ENCODE measurements at regions not wholly inside any gene's neighbourhood (a gene's known extent, or its start where the extent isn't known, plus 50 kb on each side); places are given as distances from the start of the nearest gene placed in this dataset.

DNA sequence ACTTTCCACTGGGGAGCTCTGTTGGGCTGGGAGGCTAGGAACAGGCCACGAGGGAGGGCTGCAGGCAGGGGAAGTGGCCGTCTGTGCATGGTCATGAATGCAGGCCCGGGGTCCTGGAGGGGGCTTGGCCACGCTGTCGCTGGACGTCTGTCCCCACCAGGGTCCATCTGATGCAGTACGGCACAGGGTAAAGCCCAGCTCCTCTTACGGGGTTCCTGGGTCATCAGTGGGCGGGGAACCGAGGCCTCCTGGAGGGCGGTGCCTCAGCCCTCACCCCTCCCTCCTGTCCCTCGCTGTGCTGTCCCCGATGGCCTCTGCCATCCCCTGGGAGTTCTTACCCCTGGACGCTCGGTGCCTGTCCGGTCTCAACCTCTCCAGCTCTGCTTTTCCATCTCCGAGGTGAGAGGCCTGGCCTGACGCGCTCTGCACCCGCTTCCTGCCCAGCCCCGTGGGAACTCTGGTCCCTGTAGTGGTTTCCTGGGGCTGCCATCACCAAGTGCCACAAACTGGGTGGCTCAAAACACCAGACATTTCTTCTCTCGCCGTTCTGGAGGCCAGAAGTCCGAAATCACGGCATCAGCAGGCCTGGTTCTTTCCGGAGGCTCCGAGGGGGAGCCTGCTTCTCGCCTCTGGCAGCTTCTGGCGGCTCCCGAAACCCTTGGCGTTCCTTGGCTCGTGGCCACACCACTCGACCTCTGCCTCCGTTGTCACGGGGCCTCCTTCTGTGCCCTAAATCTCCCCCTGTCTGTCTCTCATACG is 182.8 kb downstream of the SEC14L1 start:
- Histone ChIP-seq H3K27me3 (replicated peaks in 1 of 4; ENCODE audit: control insufficient read depth in 3 of 4, extremely low read depth in 1 of 4, insufficient read depth in 3 of 4, low read length in 3 of 4) (no peaks in the 10 kb centered on the region), H4K5ac (ENCODE audit: insufficient read length, low read depth, low read length) (no peak overlapping the region), H2BK15ac (ENCODE audit: low read length) (no peak overlapping the region), H4K91ac (replicated peaks; ENCODE audit: insufficient read length, low read length) (no peak overlapping the region), H3K4me3 (ENCODE audit: extremely low read depth in 1 of 4, insufficient read depth in 2 of 4, low read depth in 3 of 4, low read length in 4 of 4) (no peak overlapping the region), H2AK5ac (ENCODE audit: low read depth, low read length) (peak overlapping the region; percentile 65; the same call in 1 of the 2 replicates), H3K9me3 (ENCODE audit: insufficient read depth in 2 of 2, low read depth in 1 of 2, low read length in 1 of 2) (no peaks in the 10 kb centered on the region), H2BK20ac (ENCODE audit: low read length) (no peak overlapping the region), H3K27ac (ENCODE audit: low read depth, low read length) (no peak overlapping the region), H3K4ac (replicated peaks; ENCODE audit: insufficient read length, low read depth, low read length) (no peak overlapping the region), H3K18ac (ENCODE audit: extremely low read depth, low read length) (no peak overlapping the region), H4K8ac (ENCODE audit: extremely low read depth, insufficient read depth, low read length) (no peak overlapping the region), H3K4me2 (ENCODE audit: insufficient read depth in 1 of 2, low read depth in 2 of 2, low read length in 2 of 2) (no peak overlapping the region), H4K20me1 (replicated peaks in 1 of 2; ENCODE audit: control insufficient read depth in 1 of 2, insufficient read depth in 2 of 2, low read length in 2 of 2) (peaks cover 0 to 3% of the 10 kb centered on the region in 2 experiments), H2BK120ac (replicated peaks; ENCODE audit: low read depth, low read length) (no peak overlapping the region), H2AFZ (ENCODE audit: low read length) (no peak overlapping the region), H3K23me2 (ENCODE audit: low read depth, low read length) (no peaks in the 10 kb centered on the region), H3K56ac (replicated peaks; ENCODE audit: insufficient read length, low read depth, low read length) (no peak overlapping the region), H2BK12ac (ENCODE audit: low read depth, low read length) (no peak overlapping the region), H3K14ac (ENCODE audit: insufficient read length) (no peak overlapping the region), H2BK5ac (ENCODE audit: low read depth, low read length) (peak overlapping the region; percentile 81; the same call in 1 of the 2 replicates), H3K4me1 (replicated peaks in 1 of 4; ENCODE audit: control insufficient read depth in 3 of 4, insufficient read depth in 4 of 4, low read length in 3 of 4) (peaks cover 0 to 24% (median 4%) of the 10 kb centered on the region in 4 experiments; a peak in 5 of 7 replicates), H3K23ac (ENCODE audit: insufficient read length) (no peak overlapping the region), H3K79me1 (ENCODE audit: low read depth, low read length) (no peaks in the 10 kb centered on the region; the same call in none of the 2 replicates), H3K36me3 (ENCODE audit: control insufficient read depth in 2 of 4, insufficient read depth in 4 of 4, low read length in 3 of 4) (no peaks in the 10 kb centered on the region), H3K9ac (replicated peaks in 1 of 4; ENCODE audit: extremely low read depth in 1 of 4, low read depth in 3 of 4, low read length in 3 of 4) (no peak overlapping the region), H3K79me2 (ENCODE audit: control insufficient read depth in 1 of 2, insufficient read depth in 2 of 2, low read length in 2 of 2) (peaks cover 0 to 10% of the 10 kb centered on the region in 2 experiments; a peak in 1 of 4 replicates)
- ChIA-PET POLR2A (ENCODE audit: partially characterized antibody) (interaction anchor here (0.6 to 1.2 kb wide), 3 partner anchors 106 to 568 kb away, joined by 3 read pairs; no protein-coding TSS in a partner anchor), CTCF (ENCODE audit: partially characterized antibody) (interaction anchor here (0.8 to 2.2 kb wide), 5 partner anchors 10 to 178 kb away, joined by 3 to 6 read pairs (median 3); no protein-coding TSS in a partner anchor)
- 91% methylated on average over 36 of the region's 36 CpGs; no CpG with 5 or more reads in 1 of the 2 experiments for WGBS, 2 experiments (ENCODE audit: extremely low coverage in 1 of 2, insufficient coverage in 1 of 2, insufficient read length in 1 of 2, insufficient replicate concordance in 2 of 2, low coverage in 1 of 2, low lambda C conversion rate in 2 of 2, missing lambda C conversion rate in 1 of 2)
- FAIRE-seq: no peak
- TF ChIP-seq CEBPB (IDR thresholded peaks at IDR 0.05; ENCODE audit: low read depth, low read length): no peak
- TF ChIP-seq, protein P1, sequence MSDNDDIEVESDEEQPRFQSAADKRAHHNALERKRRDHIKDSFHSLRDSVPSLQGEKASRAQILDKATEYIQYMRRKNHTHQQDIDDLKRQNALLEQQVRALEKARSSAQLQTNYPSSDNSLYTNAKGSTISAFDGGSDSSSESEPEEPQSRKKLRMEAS (IDR thresholded peaks at IDR 0.05): no peak
- TF ChIP-seq CHD2 (IDR thresholded peaks at IDR 0.05; ENCODE audit: low read length): no peak
- TF ChIP-seq, protein P2, sequence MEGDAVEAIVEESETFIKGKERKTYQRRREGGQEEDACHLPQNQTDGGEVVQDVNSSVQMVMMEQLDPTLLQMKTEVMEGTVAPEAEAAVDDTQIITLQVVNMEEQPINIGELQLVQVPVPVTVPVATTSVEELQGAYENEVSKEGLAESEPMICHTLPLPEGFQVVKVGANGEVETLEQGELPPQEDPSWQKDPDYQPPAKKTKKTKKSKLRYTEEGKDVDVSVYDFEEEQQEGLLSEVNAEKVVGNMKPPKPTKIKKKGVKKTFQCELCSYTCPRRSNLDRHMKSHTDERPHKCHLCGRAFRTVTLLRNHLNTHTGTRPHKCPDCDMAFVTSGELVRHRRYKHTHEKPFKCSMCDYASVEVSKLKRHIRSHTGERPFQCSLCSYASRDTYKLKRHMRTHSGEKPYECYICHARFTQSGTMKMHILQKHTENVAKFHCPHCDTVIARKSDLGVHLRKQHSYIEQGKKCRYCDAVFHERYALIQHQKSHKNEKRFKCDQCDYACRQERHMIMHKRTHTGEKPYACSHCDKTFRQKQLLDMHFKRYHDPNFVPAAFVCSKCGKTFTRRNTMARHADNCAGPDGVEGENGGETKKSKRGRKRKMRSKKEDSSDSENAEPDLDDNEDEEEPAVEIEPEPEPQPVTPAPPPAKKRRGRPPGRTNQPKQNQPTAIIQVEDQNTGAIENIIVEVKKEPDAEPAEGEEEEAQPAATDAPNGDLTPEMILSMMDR (IDR thresholded peaks at IDR 0.05; ENCODE audit: control extremely low read depth in 1 of 3, insufficient read depth in 1 of 3, low read depth in 1 of 3, low read length in 3 of 3): no peak
- TF ChIP-seq JUN (IDR thresholded peaks at IDR 0.05; ENCODE audit: low read depth, low read length): no peak
- no peak for TF ChIP-seq TCF12 (IDR thresholded peaks at IDR 0.05; ENCODE audit: low read depth, low read length)
- DNase-seq (ENCODE audit: low read depth in 1 of 2, low spot score in 2 of 2): peak in 1 of 2 experiments; percentile 43
